ENCODE measurements at regions not wholly inside any gene's neighbourhood (a gene's known extent, or its start where the extent isn't known, plus 50 kb on each side); places are given as distances from the start of the nearest gene placed in this dataset.

DNA sequence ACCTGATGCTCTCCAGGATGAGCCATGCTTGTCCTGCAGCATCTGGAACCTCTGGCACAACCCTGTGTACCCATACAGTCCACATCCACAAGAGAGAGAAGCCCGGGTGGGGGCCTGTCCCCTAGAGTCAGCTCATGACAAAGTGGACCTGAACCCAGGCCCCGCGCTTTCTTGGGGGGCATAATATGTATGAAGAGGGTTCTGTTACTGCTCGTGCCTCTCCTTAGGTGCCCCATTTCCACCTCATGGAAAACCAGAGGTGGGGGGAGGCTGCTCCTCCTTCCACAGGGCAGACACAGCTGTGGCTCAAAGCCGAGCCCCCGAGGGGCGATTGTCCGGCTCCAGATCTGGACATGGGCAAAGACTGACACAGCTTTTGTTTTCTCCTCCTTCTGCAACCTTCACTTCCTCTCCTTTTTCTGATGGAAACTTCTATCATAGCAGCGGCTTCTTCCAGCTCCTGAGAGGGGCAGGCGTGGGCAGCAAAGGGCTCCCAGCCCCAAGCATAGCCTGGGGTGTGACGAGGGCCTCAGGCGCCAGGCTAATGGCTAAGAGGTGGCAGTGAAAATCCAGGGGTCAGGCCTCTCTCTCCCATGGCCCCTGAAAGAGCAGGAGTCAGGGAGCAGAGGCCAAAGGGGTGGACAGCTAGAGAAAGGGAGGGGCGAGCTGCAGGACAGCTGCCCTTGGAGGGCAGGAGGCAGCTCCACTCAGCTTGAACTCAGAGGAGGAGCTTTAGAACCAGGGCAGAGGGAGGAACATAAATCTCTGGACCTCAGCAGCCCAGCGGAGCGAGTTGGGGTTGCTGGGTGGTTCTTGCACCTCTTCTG lies 155.5 kb downstream of the ZFP36L2 start:
- TF ChIP-seq, protein P1, sequence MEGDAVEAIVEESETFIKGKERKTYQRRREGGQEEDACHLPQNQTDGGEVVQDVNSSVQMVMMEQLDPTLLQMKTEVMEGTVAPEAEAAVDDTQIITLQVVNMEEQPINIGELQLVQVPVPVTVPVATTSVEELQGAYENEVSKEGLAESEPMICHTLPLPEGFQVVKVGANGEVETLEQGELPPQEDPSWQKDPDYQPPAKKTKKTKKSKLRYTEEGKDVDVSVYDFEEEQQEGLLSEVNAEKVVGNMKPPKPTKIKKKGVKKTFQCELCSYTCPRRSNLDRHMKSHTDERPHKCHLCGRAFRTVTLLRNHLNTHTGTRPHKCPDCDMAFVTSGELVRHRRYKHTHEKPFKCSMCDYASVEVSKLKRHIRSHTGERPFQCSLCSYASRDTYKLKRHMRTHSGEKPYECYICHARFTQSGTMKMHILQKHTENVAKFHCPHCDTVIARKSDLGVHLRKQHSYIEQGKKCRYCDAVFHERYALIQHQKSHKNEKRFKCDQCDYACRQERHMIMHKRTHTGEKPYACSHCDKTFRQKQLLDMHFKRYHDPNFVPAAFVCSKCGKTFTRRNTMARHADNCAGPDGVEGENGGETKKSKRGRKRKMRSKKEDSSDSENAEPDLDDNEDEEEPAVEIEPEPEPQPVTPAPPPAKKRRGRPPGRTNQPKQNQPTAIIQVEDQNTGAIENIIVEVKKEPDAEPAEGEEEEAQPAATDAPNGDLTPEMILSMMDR (IDR thresholded peaks at IDR 0.05 in 2 of 3, conservative IDR thresholded peaks at IDR 0.05 in 1 of 3; ENCODE audit: borderline replicate concordance in 1 of 3, insufficient read depth in 1 of 3, low read depth in 2 of 3, low read length in 2 of 3): no peak
- TF ChIP-seq EZH2 (IDR thresholded peaks at IDR 0.05) (no peak), POLR2AphosphoS5 (IDR thresholded peaks at IDR 0.05; ENCODE audit: low read depth, low read length) (no peak), POLR2A (IDR thresholded peaks at IDR 0.05; ENCODE audit: borderline replicate concordance, extremely low read depth, insufficient read depth, insufficient read length) (no peak), SP1 (IDR thresholded peaks at IDR 0.05; ENCODE audit: low read depth) (no peak), CEBPB (IDR thresholded peaks at IDR 0.05; ENCODE audit: low read depth) (no peak)
